C4-2B (cell line): ENCODE measurements at regions not wholly inside any gene's neighbourhood (a gene's known extent, or its start where the extent isn't known, plus 50 kb on each side); places are given as distances from the start of the nearest gene placed in this dataset.

Experiments
- H3K27ac ChIP-seq: fragments of 450-650 bp; 2 replicates; pipeline ENCODE4 v1.5.1; 2017
- CTCF ChIP-seq: fragments of 450-650 bp; conservative IDR thresholded peaks from 2 replicates; pipeline ENCODE4 v1.5.1; 2017; ENCODE audit warnings: mild to moderate bottlenecking
- ZFX ChIP-seq: fragments of 450-650 bp; IDR thresholded peaks from 2 replicates; pipeline ENCODE4 v1.6.1; 2017

GRCh38 chr13:103515410-103515809 lies 449.2 kb upstream of the SLC10A2 start:
- TF ChIP-seq ZFX (no peak), CTCF (no peak)
- H3K27ac ChIP-seq, result no peak overlapping the region

GRCh38 chr13:103514619-103515018 lies 448.4 kb upstream of the SLC10A2 start:
- TF ChIP-seq ZFX, result no peak
- TF ChIP-seq CTCF, result no peak
- H3K27ac ChIP-seq, result no peak overlapping the region

- H3K27ac ChIP-seq, result no peak overlapping the region
Observed at GRCh38 chr13:103514188-103514587, 448.0 kb upstream of the SLC10A2 start.

GRCh38 chr13:103510007-103510535 lies 443.9 kb upstream of the SLC10A2 start:
- no peak overlapping the region for H3K27ac ChIP-seq
- no peak for TF ChIP-seq ZFX
- peak; percentile 29 for TF ChIP-seq CTCF

More at GRCh38 chr13:103514188-103514587, 448.0 kb upstream of the SLC10A2 start:
- TF ChIP-seq ZFX, result no peak
- TF ChIP-seq CTCF, result no peak

- no peak overlapping the region for H3K27ac ChIP-seq
Observed at GRCh38 chr13:103497404-103497803, 431.2 kb upstream of the SLC10A2 start.

GRCh38 chr13:103487841-103488240 lies 421.6 kb upstream of the SLC10A2 start:
- H3K27ac ChIP-seq, result no peak overlapping the region

More at GRCh38 chr13:103497404-103497803, 431.2 kb upstream of the SLC10A2 start:
- TF ChIP-seq ZFX (no peak), CTCF (no peak)

GRCh38 chr13:103473081-103473480 lies 406.9 kb upstream of the SLC10A2 start:
- no peak for TF ChIP-seq ZFX
- no peak for TF ChIP-seq CTCF
- no peak overlapping the region for H3K27ac ChIP-seq

More at GRCh38 chr13:103487841-103488240, 421.6 kb upstream of the SLC10A2 start:
- TF ChIP-seq CTCF (no peak), ZFX (no peak)
